HG03575 (cell line): ENCODE measurements at regions not wholly inside any gene's neighbourhood (a gene's known extent, or its start where the extent isn't known, plus 50 kb on each side); places are given as distances from the start of the nearest gene placed in this dataset.

Source experiments
- ATAC-seq: cut with Tn5 transposase; IDR thresholded peaks from one replicate; pipeline ENCODE4 v1.9.1; 2021; ENCODE audit not compliant: unreplicated experiment, insufficient number of reproducible peaks, low FRiP score; ENCODE audit errors: extremely low read depth

DNA sequence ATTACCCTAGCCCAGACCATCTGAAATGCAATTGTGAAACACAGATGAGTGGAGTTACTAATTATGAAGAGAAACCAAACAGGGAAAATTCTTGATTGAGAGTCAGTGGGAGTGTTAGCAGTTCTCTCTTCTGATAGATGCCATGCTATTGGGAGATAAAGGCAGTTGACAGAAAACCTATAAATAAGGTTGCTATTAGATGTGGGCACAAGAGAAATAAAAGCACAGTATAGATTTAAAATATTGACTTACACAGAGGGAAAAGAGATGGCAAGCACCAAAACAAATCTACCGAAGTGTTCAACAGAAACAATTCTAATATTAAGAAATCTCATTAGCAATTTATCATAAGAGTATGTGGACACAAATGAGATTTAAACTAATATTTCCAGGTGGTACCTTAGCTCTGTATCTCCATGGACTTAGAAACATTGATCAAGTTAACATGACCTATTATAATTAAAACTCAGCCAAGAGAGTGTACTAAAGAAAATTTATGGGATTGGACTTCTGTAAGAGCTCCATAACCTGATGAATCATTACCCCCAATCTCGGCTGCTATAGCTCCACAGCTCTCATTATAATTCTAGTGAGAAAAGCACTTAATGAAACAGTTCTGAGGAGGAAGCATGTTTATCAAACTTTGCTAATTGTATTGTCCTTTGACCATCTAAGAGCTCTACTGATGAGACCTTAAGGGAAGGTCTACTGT lies 665.0 kb upstream of the RIOK2 start:
- no peak for ATAC-seq

DNA sequence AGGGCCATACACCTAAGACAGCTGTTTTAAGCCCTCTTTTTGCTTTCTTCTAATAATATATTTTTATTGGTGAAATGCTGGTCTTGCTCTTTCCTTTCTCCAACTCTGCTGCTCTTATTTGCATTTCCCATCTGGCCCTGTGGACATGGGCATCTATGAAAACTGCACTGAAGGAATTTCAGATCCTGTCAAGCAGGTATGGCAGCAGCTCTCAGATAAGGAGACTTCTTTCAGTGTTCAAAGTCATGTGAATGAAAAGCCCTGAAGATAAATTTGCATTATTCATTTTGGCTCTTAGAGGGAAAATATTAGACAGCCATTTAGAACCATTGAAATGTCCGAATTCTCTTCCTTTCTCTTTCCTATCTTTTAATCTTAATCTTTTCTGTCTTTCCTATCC lies 668.0 kb upstream of the RIOK2 start:
- ATAC-seq, result no peak

DNA sequence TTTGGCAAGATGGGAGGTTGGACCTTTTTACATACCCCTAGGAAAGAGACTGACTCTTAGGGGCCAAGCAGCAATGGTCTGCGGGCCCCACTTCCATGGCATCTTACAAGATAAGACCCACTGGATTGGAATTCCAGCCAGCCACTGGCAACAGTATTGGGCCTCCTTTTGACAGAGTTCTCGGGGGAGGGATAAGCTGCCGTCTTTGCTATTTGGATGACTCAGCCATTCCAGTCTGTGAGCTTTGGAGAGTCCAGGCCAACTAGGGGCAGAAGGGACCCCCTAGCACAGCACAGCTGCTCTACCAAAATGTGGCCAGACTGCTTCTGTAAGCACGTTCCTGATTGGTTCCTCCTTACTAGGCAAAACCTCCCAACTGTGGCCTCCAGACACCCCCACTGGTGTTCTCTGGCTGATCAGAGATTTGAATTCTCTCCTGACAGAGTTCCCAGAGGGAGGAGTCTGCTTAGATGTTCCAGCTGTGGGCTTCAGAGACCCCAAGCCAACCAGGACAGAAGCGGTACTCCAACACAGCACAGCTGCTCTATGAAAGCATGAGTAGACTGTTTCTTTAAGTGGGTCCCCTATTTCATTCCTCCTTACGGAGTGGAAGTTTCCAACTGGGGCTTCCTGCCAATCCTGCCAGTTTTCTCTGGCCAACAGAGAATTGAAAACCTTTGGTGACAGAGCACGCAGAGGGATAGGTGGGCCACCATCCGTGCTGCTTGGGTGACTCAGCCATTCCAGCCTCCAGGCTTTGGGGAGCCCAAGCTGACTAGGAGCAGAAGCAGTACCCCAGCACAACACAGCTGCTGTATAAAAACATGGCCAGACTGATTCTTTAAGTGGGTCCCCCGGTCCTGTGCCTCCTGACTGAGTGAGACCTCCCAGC lies 672.1 kb upstream of the RIOK2 start:
- ATAC-seq, result no peak

DNA sequence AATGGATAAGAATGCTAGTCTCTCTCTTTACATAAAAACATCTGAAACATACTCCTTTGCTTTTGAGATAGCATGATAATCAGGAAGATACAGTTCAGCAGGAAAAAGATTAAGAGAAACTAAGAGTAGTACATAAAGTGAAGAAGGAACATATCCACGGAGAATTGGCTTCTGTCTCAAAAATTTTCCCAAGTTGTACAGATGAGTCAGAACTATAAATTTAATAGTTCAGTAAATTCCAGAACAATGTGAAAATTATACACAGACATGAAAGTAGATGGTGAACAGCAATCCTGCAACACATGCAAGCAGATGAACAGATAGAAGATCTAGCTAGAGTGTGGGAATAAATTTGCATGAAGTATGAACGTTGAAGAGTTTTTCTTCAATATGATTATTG lies 691.4 kb upstream of the RIOK2 start:
- no peak for ATAC-seq

DNA sequence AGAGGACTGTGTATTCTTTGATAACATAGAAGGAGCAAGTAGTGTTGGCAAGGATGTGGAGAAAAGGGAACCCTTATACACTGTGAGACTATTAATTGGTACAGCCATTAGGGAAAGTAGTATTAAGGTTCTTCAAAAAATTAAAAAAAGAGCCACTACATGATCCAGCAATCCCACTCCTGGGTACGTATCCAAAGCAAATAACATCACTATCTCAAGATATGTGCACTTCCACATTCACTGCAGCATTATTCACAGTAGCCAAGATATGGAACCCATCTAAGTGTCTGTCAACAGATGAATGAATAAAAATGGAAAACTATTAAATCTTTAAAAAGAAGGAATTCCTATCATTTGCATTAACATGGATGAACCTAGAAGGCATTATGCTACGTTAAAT lies 693.2 kb upstream of the RIOK2 start:
- no peak for ATAC-seq

DNA sequence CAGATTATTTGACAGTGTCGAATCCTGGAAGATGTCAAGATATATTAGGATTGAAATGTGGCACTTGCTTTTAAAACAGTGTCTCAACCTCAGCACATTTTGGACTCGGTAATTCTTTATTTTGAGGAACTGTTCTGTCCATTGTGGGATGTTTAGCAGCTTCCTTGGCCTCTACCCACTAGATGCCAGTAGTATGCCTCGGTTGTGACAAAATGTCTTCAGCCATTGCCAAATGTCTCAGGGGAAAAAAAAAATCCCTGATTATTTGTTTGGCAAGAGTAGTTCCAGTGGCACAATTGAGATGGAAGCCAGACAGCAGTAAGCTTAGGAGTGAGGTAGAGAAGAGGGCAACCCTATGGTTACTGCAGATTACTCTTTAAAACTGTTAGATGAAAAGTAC lies 694.5 kb upstream of the RIOK2 start:
- ATAC-seq, result no peak

DNA sequence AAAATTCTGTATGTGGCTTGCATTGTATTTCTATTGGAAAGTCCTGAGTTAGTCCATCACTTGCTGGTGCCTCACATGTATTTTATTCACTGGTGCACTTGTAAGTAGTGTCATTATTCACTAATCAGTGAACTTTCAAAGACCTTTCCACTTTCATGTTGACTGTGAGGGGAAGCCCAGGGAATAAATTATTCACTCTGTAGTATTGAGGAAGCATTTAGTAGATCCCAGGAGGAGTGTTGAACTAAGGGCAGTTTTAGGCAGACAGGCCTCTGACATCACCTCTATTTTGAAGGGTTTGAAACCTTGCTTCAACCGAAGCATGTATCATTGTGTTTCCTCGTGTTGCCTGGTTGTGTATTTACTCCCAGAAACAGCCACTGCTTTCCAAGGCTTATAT lies 705.4 kb upstream of the RIOK2 start:
- peak; percentile 98 for ATAC-seq

DNA sequence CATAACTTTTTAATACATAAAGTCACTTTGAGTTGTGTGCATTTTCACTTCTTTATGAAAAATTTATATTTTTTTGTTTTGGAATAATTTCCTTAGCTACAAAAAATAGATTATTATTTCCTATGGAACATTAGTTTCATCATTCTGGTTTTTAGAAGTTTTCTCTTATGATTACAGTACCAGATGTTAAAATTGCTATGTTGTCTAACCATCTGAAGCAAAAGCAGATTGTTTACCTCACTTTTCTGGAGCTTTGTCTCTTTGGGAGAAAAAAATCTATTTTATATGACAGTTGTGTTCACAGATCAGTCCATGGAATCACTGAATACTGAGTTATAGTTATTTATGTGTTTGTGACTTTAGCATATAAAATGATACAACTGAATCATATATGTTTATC lies 708.9 kb upstream of the RIOK2 start:
- ATAC-seq, result no peak

DNA sequence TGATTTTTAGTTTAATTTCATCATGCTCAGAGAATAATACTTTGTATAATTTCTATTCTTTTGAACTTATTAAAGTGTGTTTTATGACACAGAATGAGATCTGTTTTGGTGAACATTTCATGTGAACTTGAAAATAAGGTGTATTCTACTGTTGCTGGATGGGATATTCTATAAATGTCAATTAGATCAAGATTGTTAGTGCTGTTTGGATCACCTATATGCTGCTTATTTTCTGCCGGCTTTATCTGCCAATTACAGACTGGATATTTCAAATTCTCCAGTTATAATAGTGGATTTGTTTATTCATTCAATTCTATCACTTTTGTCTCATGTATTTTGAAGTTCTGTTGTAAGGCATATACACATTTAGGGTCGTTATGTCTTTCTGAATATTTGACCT lies 720.7 kb upstream of the RIOK2 start:
- ATAC-seq, result no peak

DNA sequence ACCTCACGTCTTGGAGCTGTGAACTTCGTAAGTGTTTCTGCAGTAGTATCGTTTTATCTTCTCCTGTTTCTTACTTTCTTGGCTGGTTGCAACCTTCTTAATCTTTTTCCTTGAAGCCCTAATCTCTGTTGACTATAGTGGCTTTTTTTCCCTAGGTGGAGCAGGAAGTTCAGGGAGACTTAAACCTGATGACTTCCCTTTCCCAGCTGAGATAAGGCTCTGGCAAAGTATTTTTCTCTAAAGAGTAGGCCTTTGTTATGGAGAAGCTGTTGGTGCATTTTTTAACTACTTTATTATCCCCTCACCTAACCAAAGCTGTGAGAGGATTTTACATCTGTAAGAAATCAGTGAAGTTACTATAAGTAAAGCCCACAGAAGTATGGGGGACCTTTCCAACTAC lies 723.1 kb upstream of the RIOK2 start:
- no peak for ATAC-seq

DNA sequence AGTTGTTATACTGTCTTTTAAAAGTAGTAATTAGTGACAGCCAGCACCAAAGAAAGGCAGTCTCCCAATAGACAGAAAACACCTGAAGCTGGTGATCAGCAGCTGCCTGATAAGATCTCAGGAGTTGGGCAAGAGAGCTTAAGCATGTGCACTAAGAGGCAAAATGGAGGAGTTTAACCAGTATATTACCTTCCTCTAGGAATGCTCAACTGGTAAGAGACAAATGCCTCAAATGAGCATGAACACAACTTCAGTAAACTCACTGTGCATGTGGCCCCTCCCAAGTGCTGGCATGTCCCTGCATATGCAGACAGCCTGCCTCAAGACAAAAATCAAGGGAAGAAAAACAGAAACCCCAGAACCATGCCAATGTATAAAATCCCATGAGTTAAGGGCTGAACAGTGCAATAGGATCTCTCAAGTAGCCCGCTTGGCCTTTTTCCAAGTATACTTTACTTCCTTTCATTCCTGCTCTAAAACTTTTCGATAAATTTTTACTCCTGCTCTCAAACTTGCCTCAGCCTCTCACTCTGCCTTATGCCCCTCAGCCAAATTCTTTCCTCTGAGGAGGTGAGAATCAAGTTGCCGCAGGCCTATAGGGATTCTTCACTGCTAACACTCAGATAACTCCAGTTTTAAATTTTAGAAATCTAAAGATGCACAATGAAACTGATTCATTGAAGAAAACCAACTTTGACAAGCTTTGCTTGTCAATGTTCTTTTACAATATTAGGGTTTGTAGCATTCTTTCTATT lies 724.8 kb upstream of the RIOK2 start:
- ATAC-seq, result no peak

DNA sequence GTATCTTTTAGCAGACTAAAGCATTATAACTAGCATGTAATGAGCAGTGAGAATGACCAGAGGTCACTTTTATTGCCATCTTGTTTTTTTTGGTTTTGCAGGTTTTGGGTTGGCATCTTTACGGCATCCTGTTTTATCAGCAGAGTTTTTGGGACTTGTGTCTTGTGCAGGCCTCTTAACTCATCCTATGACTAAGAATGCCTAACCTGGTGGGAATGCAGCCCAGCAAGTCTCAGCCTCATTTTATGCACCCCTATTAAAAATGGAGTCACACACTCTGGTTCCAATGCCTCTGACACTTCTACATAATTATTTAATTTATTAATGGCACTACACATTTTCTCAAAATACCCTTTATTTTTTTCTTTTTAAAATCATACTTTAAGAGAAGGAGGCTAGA lies 726.5 kb upstream of the RIOK2 start:
- ATAC-seq, result no peak

DNA sequence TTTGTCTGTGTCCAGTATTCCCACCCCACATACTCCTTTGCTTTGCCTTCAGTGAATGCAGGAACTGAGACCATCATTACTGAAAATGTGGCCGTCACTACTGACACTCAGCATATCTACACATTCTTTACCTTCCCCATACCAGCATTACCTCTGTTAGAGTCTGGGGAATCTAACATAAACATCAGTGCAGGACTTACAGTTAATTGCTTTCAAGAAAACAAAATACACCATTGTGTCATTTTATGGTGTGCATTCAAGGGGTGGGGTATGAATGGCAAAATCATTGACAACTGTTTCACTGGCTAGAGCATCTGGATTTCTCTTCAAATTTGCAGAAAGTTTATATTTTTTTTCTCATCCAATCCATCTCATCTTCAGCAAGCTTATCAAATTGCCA lies 731.4 kb upstream of the RIOK2 start:
- ATAC-seq, result no peak

DNA sequence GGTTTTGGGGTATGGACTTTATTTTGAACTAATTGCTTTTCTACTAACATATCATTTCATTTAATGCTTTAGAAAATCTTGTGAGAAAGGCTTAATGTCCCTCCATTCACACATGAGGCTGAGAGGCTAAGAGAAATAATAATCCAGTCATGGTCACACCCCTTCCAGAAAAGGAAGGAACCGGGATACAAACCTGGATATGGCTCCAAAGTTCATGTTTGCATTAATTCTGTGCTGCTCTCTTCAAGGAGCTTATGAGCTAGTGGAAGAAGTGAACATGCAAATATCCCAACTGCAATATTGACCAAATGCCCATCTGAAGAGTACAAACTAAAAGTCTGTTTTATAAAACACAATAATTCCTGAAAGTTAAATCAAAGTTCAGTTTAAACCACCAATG lies 732.1 kb upstream of the RIOK2 start:
- no peak for ATAC-seq

DNA sequence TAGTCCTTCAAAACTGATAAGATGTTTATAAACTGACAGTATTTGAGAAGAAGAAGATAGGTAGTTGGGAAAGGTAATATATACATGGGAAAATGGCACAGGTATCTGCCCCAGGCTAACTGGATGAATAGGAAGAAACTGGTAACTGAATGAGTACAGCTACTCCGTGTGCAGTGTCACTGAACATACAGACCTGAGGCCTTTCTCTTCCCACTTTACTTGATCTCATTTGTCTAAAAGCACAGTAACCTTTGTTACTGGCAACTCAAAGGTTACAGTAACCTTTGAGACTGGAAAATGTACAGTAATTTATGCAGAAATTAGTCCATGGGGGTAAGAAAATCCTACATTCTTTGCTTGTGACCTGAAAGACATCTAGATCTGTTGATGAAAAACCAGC lies 735.0 kb upstream of the RIOK2 start:
- no peak for ATAC-seq

DNA sequence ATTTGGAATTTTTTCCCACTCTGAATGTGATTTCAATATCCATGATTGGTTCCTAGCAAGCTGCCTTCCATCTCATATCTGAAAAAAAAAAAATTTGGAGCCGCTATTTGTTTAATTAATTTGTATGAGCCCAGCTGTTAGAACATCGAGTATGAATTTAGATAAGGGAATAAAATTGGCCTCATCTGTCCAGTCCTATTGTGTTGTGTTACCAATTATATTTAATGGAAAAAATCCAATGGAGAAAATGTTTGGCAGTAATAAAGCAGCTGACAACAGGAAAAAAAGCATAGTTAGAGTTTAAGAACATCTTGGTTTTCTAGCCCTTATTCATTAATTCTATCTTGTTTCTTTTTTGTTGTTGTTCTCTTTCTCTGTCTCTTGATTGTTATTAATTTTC lies 735.6 kb upstream of the RIOK2 start:
- no peak for ATAC-seq

DNA sequence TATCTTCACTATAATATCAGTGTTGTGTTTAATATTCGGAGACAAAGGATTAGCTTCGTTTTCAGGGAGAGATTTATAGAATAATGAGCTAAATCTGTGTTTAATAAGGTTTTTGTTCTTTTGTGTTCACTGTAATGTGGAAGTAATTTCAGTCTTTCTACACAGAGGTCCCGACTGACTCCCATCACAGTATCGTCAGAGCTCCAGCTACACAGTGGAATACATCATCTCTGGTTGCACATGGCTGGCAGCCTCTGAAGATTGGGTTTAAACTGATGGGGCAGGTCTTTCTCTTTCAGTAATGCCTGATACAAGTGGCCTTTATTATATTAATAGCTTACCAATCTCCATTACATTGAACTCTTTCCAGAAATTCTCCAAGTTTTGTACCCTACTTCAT lies 736.7 kb upstream of the RIOK2 start:
- ATAC-seq, result no peak

DNA sequence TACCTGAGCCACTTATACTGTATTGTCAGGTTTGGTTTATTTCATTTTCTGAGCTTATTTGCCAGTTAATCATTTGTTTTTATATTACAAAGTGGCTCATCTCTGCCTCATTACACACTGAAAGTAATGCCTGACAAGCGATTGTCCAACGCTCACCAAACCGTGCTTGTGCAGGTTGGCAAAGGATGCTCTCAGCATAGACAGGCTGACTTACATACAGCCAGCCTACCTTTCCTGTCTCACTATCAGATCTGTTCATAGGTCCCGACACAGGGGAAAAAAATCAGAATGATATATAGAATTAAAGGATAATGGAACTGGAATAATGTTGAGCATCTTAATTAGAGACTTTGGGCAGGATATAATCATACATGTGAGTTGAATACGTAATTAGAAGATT lies 739.7 kb upstream of the RIOK2 start:
- ATAC-seq, result no peak

DNA sequence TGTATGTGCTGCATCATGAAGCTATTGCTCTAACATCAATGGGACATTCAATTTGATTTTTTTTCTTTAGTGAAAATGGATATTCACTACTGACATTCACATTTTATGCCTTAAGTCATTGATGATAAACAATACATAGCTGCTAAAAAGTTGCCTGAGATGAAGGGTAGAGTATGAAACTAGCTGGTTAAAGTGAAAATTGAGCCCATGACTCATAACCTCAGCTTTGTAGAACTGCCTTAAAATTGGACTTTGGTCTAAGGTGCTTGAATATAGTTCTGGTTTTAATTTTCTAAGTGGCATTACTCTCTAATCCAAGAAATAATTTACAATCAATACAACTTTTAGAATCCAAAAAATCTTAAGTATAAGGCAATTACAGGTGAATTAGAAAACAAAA lies 740.4 kb upstream of the RIOK2 start:
- no peak for ATAC-seq

DNA sequence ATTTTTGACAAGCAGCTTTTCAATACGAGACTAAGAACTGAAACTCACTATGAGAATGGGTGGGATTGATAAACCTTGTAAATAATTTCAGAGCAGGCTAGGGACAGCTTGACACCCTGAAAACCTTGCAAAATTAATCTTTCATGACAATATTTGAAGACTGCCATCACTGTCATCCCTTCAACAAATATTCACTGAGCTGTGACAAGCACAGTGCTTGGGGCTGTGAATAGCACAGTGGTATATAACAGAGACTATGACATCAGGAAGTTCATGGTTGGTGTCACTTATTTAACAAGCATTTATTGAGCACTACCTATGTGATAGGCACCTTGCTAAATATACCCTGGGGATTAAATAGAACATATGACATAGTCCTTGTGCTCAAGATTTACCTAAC lies 741.0 kb upstream of the RIOK2 start:
- ATAC-seq, result no peak
